K562 (cell line): ENCODE measurements at regions not wholly inside any gene's neighbourhood (a gene's known extent, or its start where the extent isn't known, plus 50 kb on each side); places are given as distances from the start of the nearest gene placed in this dataset.

ENCODE experiments used
- ATAC-seq: fragments of 200-7000 bp; cut with Tn5 transposase; 3 replicates; pipeline ENCODE4 v1.9.1; 2020; ENCODE audit warnings: moderate library complexity
- BruUV-seq: library from RNA; stranded (reverse); fragments of 400-500 nt; replicated peaks from 2 replicates; lab custom pipeline; 2021; lab: Mats Ljungman, UMichigan
- CTCF ChIA-PET: fragments of 300-600 bp; formaldehyde crosslinking; extraction: SDS; loops from one replicate; lab custom pipeline; 2021; ENCODE audit warnings: low intra/inter-chr PET ratio; lab: Yijun Ruan, JAX
- POLR2A ChIA-PET: fragments of 300-600, 350-650 bp; sonication (Branson Sonifier 250); formaldehyde crosslinking; extraction: SDS; loops from one replicate; lab custom pipeline; 2021; ENCODE audit warnings: antibody characterized with exemption, inconsistent platforms; lab: Yijun Ruan, JAX
- DNase-seq, 4 experiments: peaks; one replicate each; pipeline versions ENCODE4 v3.0.0 to v3.0.0-alpha.2; 2011 to 2018; ENCODE audit warnings: low spot score in 3 of 4, mixed read lengths in 3 of 4; ENCODE audit errors: extremely low read depth in 1 of 4
- FAIRE-seq: peaks from 2 replicates; lab custom pipeline; 2011; peaks lifted over from hg19 to GRCh38; lab: Jason Lieb, UNC
- H2AFZ ChIP-seq: 2 replicates; pipeline ENCODE4 v1.6.0; 2011; ENCODE audit warnings: low read depth, low read length, control low read depth, inconsistent platforms
- H3K27ac ChIP-seq: fragments of 200-600 bp; 3 replicates; pipeline ENCODE4 v1.8.0; 2011; ENCODE audit warnings: low read depth, mild to moderate bottlenecking, control low read depth, inconsistent platforms, low read length, moderate library complexity, mixed read lengths; ENCODE audit errors: extremely low read depth
- H3K27me3 ChIP-seq, 2 experiments: fragments of 300-600 bp in 1 of 2; 2 replicates in 1 of 2; 3 replicates in 1 of 2; pipeline versions ENCODE4 v1.6.0 to v1.8.0; 2011; ENCODE audit warnings: inconsistent platforms in 2 of 2, low read length in 2 of 2, mild to moderate bottlenecking in 1 of 2, mixed read lengths in 1 of 2, moderate library complexity in 1 of 2; ENCODE audit not compliant: control insufficient read depth in 2 of 2, insufficient read depth in 2 of 2
- H3K36me3 ChIP-seq: fragments of 300-600 bp; 3 replicates; pipeline ENCODE4 v1.8.0; 2011; ENCODE audit warnings: mild to moderate bottlenecking, low read length, inconsistent platforms; ENCODE audit not compliant: control insufficient read depth, insufficient read depth
- H3K4me1 ChIP-seq, 2 experiments: fragments of 200-600 bp in 1 of 2; replicated peaks in 1 of 2; 2 replicates in 1 of 2; 3 replicates in 1 of 2; pipeline versions ENCODE4 v1.5.1 to v1.8.0; 2011; ENCODE audit warnings: inconsistent platforms in 2 of 2, low read length in 2 of 2, mild to moderate bottlenecking in 1 of 2, mixed read lengths in 1 of 2, moderate library complexity in 1 of 2; ENCODE audit not compliant: control insufficient read depth in 2 of 2, insufficient read depth in 2 of 2
- H3K4me2 ChIP-seq: 2 replicates; pipeline ENCODE4 v1.6.1; 2011; ENCODE audit warnings: low read length, control low read depth, inconsistent platforms, mixed read lengths; ENCODE audit not compliant: insufficient read depth
- H3K4me3 ChIP-seq: fragments of 200-600 bp; sonication (generic), shearing (Covaris generic); 2 replicates; pipeline ENCODE4 v1.5.1; 2016; ENCODE audit warnings: control low read depth, inconsistent platforms
- H3K79me2 ChIP-seq: fragments of 200-600 bp; 3 replicates; pipeline ENCODE4 v1.8.0; 2011; ENCODE audit warnings: low read length, inconsistent platforms; ENCODE audit not compliant: control insufficient read depth, insufficient read depth
- H3K9ac ChIP-seq, 2 experiments: 2 replicates each; pipeline versions ENCODE4 v1.6.0 to v1.6.1; 2011; ENCODE audit warnings: low read depth in 2 of 2, low read length in 2 of 2, control low read depth in 1 of 2, inconsistent platforms in 1 of 2, mild to moderate bottlenecking in 1 of 2, mixed read lengths in 1 of 2; ENCODE audit not compliant: insufficient read depth in 1 of 2
- H3K9me1 ChIP-seq: one replicate; pipeline ENCODE4 v1.6.0; 2011; ENCODE audit warnings: inconsistent platforms, mild to moderate bottlenecking, low read length, moderate library complexity; ENCODE audit not compliant: control insufficient read depth, insufficient read depth
- H3K9me3 ChIP-seq: replicated peaks from 2 replicates; pipeline ENCODE4 v1.5.1; 2011; ENCODE audit warnings: low read depth, low read length, inconsistent platforms; ENCODE audit not compliant: control insufficient read depth, insufficient read depth
- H4K20me1 ChIP-seq: replicated peaks from 2 replicates; pipeline ENCODE4 v1.6.1; 2011; ENCODE audit warnings: low read length, inconsistent platforms, mixed read lengths; ENCODE audit not compliant: control insufficient read depth, insufficient read depth
- FOSL1 ChIP-seq: fragments of 200-800 bp; sonication (Bioruptor generic); conservative IDR thresholded peaks from 2 replicates; pipeline ENCODE4 v1.6.1; 2016; ENCODE audit warnings: missing genetic modification characterization, missing compliant biosample characterization
- FUS ChIP-seq: fragments of 200-400 bp; formaldehyde crosslinking; optimal IDR thresholded peaks from 2 replicates; pipeline ENCODE3; 2017; ENCODE audit warnings: low read depth, low read length
- MITF ChIP-seq: IDR thresholded peaks from 2 replicates; pipeline ENCODE4 v1.6.1; 2014; ENCODE audit warnings: antibody characterized with exemption
- RAD51 ChIP-seq: fragments of 450-650 bp; IDR thresholded peaks from 2 replicates; pipeline ENCODE4 v1.7.1; 2016; ENCODE audit warnings: low read depth, mild to moderate bottlenecking, borderline replicate concordance
- STAT5B ChIP-seq: fragments of 250-450 bp; sonication (Bioruptor Pico); IDR thresholded peaks from 2 replicates; pipeline ENCODE4 v1.8.0; 2021; ENCODE audit warnings: mild to moderate bottlenecking, inconsistent platforms
- ZBTB7A ChIP-seq: IDR thresholded peaks from 2 replicates; pipeline ENCODE4 v1.6.1; 2011; ENCODE audit warnings: low read depth, mild to moderate bottlenecking, low read length, moderate library complexity, borderline replicate concordance; ENCODE audit not compliant: control insufficient read depth
- WGBS: fragments of 100-300 bp; shearing (Covaris generic); methylation state at CpG from one replicate; pipeline ENCODE4 v1.1.6; 2016; ENCODE audit warnings: low coverage, mixed read lengths; ENCODE audit not compliant: insufficient coverage; ENCODE audit errors: missing lambda C conversion rate; 5-methylcytosine and 5-hydroxymethylcytosine counted together
- in situ Hi-C: fragments of 300-500 bp; cut with MboI; formaldehyde crosslinking; loops from 4 replicates; pipeline ENCODE4 v1.15.0; 2018; ENCODE audit warnings: inconsistent platforms, mixed read lengths
- intact Hi-C: fragments of 100-400 bp; cut with micrococcal nuclease; formaldehyde crosslinking; loops from 2 replicates; pipeline ENCODE4 v1.14.2; 2022

DNA sequence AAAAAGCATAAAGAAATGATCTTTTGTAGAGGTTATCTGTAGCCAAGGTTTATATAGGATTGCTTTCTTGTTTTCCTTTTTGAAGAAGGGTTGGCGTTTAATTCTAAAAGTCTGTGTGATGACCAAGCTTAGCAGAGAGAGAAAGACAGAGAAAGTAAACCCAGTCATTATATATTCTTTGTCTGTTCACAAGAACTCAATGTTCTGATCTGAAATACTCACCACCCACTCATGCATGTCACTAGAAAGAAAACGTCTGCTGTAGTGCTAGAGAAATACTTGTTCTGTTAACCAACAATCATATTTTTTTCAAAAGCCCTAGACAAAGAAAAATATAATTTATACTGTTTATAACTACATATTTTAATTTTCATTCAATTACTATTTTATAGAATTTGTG is 173.7 kb upstream of the SLITRK5 start:
- in situ Hi-C loops: no loop called here

DNA sequence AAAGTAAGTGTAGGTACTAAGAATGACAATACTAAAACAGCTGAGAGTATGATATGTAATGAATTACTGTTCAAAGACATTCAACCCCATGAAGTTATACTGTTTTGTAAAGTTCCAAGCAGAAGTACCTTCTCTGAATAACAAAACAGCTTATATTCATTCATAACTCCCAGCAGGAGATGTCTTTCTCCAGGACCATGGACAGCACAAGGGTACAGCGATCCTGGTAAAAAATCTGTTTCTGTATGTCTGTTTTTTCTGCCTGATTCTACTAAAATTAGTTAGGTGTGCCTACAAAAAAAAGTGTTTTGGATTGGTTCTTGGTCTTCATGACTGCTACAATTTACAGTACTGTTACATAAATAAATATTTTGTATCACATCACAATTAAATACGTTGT is 172.5 kb upstream of the SLITRK5 start:
- no TSS peak for BruUV-seq
- Histone ChIP-seq H3K4me2 (no peak overlapping the region), H3K4me1 (no peaks in the 10 kb centered on the region), H3K36me3 (no peaks in the 10 kb centered on the region), H3K4me3 (no peak overlapping the region), H2AFZ (no peak overlapping the region), H3K9me1 (no peaks in the 10 kb centered on the region), H3K79me2 (no peaks in the 10 kb centered on the region), H4K20me1 (no peaks in the 10 kb centered on the region), H3K27ac (no peak overlapping the region), H3K9ac (no peak overlapping the region), H3K27me3 (no peaks in the 10 kb centered on the region), H3K9me3 (no peaks in the 10 kb centered on the region)
- in situ Hi-C loops: no loop called here
- ATAC-seq: no peak
- no peak for FAIRE-seq
- no peak for DNase-seq
- ChIA-PET CTCF (no interaction called here), POLR2A (no interaction called here)
- 4% methylated on average over 2 of the region's 2 CpGs for WGBS
- intact Hi-C loops: no loop called here
- TF ChIP-seq RAD51 (no peak), FOSL1 (no peak)

More for the DNA sequence above, 173.7 kb upstream of the SLITRK5 start:
- no peak for ATAC-seq
- ChIA-PET POLR2A (no interaction called here), CTCF (no interaction called here)
- BruUV-seq: no TSS peak
- Histone ChIP-seq H2AFZ (no peak overlapping the region), H3K27me3 (no peaks in the 10 kb centered on the region), H3K9ac (no peak overlapping the region), H3K9me1 (no peaks in the 10 kb centered on the region), H3K4me1 (no peaks in the 10 kb centered on the region), H3K36me3 (no peaks in the 10 kb centered on the region), H3K9me3 (no peaks in the 10 kb centered on the region), H3K4me3 (no peak overlapping the region), H4K20me1 (no peaks in the 10 kb centered on the region), H3K4me2 (no peak overlapping the region), H3K79me2 (no peaks in the 10 kb centered on the region), H3K27ac (no peak overlapping the region)
- WGBS: 0% methylated on average over 2 of the region's 2 CpGs
- intact Hi-C loops: no loop called here
- FAIRE-seq: no peak
- no peak for DNase-seq
- TF ChIP-seq FUS (no peak), STAT5B (no peak), MITF (no peak), ZBTB7A (no peak)
